HG03354 (cell line): ENCODE measurements at regions not wholly inside any gene's neighbourhood (a gene's known extent, or its start where the extent isn't known, plus 50 kb on each side); places are given as distances from the start of the nearest gene placed in this dataset.

Experiments used
- ATAC-seq: cut with Tn5 transposase; IDR thresholded peaks from one replicate; pipeline ENCODE4 v1.9.1; 2021; ENCODE audit warnings: mild to moderate bottlenecking; ENCODE audit not compliant: unreplicated experiment, poor library complexity, severe bottlenecking

DNA sequence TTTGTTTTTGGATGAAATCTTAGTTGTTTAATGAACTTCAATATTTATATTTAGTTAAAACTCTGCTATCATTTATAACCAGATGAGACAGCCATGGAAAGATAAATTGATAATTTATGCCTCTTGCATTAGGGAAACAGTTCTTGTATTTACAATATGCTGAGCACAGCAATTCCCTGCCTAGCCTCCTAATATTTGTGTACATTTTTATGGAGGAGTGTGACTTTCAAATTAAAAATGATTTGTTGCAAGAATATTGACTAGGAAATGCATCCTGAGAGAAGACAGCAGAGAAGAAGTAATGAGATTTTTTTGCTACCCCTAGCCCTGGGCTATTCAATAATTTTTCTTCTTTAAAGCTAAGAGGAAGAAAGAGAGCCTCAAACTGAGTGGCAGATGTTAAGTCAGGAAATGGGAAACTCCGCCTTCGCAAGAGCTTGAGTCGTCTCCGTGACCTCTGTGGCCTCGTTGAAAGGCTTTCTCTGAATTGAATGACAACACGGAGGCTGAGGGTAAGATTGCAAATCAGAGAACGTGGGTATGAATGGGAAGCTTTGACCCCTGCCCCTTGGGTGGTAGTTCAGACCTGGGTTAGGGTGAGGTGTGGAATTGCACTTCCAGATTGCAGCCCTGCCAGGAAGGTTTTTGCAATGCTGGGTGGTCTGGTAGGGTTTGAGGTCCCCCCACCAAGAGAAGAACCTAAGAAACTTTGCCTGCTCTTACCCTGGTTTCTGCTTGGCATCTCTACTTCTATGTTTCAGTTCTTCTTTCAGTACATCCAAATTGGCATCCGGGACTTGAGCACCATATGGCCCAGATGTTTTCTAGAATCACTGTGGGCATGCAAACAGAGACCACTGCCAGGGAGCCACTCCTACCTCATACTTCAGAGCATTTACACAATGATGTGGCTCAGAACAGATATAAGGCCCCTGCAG, 210.3 kb upstream of the RBMS1 start:
- peak; percentile 94 for ATAC-seq

DNA sequence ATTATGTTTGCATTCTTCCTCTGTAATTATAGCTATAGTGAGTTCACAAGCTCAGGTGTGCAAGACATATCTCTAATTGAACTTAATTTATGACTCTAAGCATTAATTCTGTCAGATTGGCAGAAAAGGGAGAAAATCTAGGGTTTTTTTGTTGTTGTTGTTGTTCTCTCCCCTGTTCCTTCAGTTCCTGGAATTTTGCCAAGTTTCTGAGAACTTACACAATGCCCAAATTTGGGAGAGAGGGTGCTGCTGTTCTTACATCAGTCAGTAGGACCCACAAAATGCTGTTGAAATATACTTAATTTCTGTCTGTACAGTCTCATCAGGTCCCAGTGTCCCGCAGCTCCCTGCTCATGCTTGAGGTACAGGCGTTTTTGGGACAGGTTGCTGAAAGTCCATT, 221.8 kb upstream of the RBMS1 start:
- no peak for ATAC-seq

DNA sequence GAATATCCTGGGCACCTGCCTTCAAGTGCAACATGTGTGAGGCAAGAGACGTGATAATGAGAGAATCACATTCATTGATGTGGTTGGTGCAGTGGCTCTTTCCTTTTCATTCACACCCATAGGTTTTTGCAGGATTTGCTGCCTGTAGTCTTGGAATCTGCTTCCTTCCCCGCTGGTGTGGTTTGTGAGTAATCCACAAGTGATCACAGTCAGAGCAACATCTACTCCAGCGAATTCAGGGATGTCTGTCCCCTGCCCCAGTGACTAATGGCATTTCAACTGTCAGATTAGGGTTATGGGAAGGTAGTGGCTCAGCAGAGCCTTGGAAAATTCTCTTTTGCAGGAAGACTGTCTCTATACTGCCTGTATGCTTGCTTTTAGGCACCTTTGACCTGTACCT, 225.5 kb upstream of the RBMS1 start:
- ATAC-seq = no peak

DNA sequence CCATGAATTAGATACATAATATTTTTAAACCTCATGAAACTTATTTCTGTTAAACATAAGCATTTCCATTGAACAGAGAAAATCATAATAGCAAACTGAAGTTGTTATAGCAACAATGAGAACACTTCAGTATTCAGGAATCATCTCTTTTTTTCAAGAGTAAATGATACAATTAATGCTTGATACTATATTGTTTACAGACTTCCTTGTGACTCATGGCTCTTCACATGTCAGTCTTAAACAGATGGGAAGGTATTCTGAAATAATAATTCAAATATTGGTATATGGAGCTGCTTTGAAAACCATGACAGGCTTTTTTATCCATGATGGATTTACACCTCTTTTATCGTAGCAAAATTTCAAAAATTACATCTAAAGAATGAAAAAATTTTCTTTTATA, 226.5 kb upstream of the RBMS1 start:
- no peak for ATAC-seq

DNA sequence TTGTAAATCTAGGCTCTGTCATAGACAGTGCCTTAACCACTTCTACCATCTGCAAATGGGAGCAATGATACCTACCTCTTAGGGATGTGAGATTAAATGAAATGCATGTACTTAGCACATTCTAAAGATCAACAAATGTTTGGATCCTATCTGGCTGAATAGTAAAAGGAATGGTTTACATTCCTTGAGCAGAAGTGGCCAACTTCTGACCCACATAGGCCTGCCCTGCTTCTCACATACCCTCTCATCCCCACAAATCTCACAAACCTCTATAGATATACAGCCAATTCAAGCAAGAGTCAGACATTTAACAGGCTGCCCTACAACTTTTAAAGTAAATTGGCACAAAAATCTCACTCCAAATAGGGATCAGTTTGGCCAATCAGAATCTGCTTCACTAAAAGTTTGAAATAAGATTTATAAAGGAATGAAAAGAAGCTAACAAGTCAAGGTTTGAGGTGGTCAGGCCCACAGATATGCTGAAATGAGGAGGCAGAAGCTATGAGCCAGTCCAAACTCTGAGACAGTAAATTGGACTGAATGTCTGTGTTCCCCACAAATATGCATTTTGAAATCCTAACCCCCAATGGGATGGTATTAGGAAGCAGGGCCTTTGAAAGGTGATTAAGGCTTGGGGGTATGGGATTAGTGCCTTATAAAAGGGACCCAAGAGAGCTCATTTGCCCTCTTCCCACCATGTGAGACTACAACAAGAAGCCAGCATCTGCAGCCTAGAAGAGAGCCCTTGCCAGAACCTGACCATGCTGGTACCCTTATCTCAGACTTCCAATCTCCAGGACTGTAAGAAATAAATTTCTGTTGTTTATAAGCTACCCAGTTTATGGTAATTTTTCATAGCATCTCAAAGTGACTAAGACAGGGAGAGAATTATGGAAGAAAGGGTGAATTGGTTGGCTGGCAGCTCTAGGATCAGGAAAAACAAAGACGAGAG, 227.8 kb upstream of the RBMS1 start:
- no peak for ATAC-seq

DNA sequence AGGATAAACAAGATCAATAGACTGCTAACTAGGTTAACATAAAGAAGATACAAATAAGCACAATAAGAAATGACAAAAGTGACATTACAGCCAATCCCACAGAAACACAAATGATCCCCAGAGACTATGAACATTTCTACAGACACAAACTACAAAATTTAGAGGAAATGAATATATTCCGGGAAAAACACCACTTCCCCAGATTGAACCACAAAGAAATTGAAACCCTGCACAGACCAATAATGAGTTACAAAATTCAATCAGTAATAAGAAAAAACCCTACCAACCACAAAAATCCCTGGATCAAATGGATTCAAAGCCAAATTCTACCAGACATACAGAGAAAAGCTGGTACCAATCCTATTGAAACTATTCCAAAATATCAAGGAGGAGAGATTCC, 232.4 kb upstream of the RBMS1 start:
- ATAC-seq = no peak

DNA sequence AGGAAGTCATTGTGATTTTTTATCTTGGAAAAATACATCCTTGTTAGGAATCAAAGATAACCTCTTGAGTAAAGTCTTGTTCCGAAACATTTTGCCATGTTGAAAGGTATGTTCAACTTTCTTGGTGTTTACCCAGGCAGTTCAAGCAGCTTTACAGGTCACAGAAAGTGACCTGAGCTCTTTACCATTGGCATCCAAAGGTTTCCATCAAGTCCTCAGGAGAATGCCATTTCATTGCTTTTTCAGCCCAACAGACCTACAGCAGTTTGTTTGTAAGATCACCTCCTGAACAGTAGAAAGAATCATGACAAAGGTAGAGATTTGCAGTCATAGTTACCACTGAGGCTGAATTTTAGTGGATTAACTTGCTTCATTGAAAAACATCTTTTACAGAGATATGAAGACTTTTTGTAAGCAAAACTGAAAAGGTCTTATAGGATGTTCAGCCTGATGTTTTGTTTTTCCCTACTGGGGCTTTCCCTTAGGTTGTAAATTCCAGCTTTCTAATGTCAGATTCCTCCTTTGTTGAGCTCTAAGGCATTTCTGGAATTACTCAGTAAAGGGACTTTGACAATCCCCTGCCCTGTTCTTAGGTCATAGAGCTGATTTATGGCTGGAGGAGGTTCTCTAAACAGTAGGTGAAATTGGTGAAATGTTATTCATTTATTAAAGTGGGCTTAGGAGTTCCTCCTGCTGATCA, 236.8 kb upstream of the RBMS1 start:
- no peak for ATAC-seq

DNA sequence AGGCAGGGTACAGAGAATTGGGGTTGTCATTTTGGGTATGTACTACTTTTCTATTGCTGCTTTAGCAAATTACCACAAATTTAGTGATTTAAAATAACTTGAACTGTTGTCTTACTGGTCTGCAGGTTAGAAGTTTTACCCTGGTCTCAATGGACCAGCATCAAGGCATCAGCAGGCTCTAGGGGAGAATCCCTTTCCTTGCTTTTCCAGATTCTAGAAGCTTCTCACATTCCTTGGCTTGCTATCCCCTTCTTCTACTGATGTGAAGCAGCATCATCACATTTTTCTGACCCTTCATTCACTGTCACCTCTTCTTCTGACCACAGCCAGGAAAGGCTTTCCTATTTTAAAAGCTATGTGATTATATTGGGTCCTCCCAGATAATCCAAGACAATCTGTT, 237.8 kb upstream of the RBMS1 start:
- ATAC-seq = no peak

DNA sequence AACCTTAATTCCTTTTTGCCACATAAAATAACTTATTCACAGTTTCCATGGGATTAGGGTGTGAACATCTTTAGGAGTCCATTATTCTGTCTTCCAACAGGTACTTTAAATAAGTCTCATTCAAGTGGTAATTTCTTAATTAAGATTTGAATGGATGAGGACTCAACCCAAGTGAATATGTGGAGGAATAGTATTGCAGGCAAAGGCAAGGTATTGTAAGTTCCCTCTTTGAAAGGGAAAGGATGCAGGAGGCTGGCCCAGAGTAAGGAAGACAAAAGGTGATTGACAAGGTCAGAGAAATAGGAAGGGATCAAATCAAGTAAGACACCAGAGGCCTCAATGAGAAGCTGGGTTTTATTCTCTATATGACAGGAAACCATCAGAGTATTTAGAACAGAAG, 238.2 kb upstream of the RBMS1 start:
- ATAC-seq = no peak

DNA sequence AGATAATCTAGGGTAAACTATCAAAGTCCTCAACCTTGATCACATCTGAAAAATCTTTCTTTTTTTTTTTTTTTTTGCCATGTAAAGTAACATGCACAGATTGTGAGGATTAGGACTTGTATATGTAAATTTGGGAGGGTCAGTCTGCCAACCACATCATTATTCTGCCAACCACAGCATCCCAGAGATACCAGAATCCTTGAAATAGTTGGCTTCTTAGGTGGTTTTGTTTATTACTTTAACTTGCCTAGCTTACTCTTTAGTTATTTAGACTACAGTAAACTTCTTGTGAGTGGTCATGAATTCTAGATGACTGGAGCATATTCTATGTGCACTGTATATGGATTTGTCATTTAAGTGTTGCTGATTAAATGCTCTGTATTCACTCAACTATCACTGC, 242.1 kb upstream of the RBMS1 start:
- ATAC-seq = no peak

DNA sequence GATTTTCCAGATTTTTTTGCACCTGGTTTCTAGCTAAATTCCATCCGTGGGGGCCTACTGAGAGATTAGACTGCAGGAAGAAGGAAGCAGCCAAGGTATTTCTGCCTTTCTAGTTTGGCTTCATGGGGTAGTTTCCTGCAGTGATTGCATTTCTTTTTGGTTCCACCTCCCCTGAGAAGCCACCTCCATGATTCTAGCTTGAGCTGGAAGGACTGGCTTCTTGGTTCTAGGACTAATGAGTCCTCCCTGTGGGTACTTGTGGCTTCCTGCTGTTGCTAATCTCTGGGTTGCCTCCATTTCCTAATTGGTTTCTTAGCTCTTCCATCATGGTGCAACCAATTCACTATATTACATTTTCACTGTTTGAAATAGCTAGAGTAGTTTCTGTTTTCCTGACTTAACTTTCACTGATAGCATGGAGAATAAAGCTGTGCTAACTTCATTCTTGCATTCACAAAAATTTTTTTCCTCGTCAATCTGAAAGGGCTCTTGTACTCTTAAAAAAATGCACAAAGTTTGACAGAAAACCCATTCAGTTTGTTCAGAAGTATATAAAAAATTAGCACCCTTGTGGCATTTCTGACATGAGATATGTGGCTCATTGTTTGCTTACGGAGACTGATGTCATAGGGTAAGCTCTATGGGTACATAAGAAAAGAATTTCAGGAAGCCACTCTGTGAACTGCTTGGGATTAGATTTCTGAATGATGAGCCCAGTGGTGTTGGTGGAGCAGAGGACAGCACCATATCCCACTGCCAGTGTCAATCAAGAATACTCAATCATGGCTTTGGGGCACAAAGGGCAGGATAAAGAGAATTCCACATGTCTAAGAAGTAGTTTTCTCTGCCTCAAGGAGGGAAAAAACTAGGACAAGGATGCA, 242.8 kb upstream of the RBMS1 start:
- no peak for ATAC-seq

DNA sequence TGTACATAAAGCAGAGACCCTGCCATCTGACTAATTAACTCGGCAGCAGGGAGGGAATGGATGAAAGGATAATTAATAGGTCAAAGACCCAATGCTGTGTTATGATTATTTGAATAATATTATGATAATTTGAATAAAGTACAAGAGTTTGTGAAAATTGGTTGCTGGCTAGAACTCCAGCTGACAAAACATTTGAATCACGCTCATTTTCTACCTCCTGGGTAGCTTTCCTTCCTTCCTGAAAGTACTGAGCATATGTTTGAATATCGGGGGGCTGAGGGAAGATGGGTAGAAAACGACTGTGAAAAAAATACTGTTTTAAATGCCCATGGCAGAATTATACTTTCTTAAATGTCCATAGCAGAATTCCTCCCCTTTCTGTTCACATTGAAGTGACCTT, 243.6 kb upstream of the RBMS1 start:
- ATAC-seq = no peak

DNA sequence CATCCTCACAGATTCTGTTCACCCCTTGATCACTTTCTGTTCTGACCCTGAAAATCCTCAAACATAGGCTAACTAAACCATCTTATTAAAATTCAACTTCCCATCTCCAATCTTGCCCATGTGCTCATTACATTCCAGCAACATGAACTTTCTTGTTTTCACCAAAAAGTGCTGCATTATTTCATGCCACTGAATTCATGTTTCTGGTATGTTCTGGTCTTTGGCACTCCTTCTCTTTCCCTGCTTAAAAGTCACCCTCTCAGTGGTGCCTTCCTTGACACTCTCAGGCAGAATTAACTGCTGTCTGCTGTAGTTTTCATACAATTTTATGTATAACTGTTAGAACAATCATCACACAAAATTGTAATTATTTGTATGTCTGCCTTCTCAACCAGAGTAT, 247.7 kb upstream of the RBMS1 start:
- no peak for ATAC-seq

DNA sequence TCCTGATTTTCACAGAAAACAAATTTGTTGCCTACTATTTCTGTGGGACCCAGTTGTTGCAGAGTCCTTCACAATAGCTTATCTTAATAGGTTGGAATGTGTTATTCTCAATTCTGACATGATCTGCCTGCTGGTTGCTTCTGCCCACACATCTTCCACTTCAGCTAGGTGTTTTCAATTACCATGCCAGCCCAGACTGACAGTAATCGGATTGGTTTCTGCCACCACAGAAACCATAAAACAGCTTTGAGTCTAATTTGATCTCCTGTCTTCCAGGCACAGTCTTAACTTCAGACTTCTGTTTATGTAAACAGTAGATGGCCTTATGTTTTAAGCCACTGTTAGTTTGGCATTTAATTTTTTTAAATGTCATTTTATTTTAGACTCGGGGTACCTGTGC, 248.2 kb upstream of the RBMS1 start:
- ATAC-seq = no peak

DNA sequence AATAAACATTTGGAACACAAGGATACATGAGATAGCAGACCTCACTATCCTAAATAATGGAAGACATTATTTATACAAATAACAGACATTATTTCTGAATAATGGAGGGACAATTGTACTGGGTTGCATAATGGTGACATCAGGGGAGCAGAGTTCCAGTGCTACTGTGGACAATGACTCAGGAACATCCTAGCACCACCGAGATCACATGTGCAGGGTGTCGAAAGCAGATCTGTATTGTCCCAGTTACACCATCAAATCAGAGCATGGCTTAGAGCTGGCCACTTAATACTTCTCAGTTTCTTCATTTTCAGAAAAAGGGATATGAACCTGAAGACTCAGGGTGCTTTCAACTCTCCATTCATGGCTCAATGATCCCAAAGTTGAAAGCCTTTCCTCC, 249.1 kb upstream of the RBMS1 start:
- ATAC-seq = no peak

DNA sequence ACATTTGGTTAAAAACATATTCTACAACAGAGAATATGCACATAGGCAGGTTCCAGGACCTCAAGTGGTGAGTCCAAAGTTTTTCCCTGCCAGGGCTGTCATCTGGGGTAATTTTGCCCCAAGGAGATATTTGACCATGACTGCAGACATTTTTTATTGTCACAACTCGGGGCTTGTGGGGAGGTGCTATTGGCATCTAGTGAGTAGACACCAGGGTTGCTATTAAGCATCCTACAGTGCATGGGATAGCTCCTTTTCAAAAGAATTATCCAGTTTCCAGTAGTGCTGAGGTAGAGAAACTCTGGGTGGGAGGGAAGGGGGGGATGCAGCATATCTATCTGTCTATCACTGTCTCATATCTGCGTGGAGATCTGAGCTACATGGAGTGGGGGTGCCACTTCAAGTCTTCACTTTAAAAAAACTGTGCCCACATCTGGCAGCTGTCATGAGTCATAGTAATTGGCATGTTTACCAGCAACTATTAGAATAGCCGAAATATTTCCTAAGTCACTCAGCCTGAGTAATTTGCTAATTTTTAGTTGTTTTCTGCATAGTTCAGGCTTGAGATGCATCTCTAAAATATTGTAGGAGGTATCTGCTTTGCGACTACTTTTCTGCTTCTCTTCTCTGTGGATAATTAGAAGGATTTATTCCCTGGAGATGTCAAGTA, 254.0 kb upstream of the RBMS1 start:
- ATAC-seq = no peak

DNA sequence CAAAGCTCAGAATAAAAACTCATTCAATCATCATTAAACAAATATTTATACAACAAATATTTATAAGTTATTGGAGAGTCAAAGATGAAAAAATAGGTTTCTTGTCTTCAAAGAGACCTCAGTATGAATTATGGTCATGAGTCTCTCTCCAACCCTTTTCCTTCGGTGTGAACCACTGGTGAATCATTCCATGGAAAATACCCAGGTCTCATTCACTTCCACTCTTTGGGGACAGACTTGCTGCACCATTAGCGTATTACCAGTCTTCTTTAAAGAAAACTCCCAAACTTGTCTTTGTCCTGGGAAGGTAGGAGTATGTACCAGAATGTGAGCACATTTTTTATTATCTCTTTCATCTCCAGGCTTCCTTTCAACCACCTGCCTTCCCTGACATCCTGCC, 257.4 kb upstream of the RBMS1 start:
- ATAC-seq = no peak

DNA sequence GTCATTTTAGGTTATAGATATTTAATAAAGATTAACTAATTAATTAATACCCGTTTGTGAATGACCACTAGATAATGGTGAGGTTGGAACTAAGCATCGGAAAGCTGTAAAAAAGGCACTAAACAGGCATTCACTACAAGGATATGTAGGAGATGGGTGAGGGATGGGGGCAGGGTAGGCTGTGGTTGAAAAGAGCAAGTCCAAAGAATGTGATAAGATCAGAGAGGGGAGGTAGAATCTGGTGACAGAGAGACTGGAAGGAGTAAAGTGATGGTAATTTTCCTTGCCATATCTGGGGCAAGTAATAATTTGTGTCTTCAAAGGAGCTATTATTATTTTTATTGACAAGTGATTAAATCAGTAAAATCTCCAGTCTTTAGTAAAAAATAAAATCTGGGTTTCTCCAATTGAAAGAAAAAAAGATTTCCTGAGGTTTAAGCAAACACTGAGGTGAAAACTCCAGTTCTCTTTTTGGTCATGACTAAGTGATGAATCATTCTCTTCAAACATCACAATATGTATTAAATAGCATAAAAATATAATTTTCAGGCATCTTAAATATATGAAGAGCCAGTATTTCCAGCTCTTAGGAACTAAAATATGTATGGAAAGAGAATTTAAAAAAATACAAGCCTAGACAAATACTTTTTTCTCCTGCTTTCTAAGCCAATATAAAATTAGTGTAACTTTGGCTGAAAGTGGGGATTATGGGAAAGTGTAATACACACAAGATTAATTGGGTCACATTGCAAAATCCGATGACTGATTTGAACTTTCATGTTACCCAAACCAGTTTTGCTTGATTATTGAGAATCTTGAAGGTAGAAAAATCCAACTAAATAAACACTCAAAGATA, 259.1 kb upstream of the RBMS1 start:
- ATAC-seq = no peak
